Globus pallidus (tissue), 1 donor: ENCODE measurements at regions not wholly inside any gene's neighbourhood (a gene's known extent, or its start where the extent isn't known, plus 50 kb on each side); places are given as distances from the start of the nearest gene placed in this dataset.

Experiments used
- DNase-seq: peaks from one replicate; pipeline ENCODE4 v3.0.0-alpha.2; 2015; ENCODE audit warnings: low spot score

GRCh38 chr6:133754298-133754697, 134.6 kb upstream of the TCF21 start:
- DNase-seq: no peak

- no peak for DNase-seq
Observed at GRCh38 chr6:133756078-133756695, 132.7 kb upstream of the TCF21 start.

- no peak for DNase-seq
Observed at GRCh38 chr6:133757335-133757734, 131.6 kb upstream of the TCF21 start.

GRCh38 chr6:133758815-133759335, 130.0 kb upstream of the TCF21 start:
- no peak for DNase-seq

GRCh38 chr6:133759524-133759923, 129.4 kb upstream of the TCF21 start:
- DNase-seq: no peak

- no peak for DNase-seq
Observed at GRCh38 chr6:133761706-133762105, 127.2 kb upstream of the TCF21 start.

GRCh38 chr6:133764008-133764753, 124.7 kb upstream of the TCF21 start:
- DNase-seq: no peak

GRCh38 chr6:133764754-133765208, 124.1 kb upstream of the TCF21 start:
- DNase-seq: no peak

- DNase-seq: no peak
Observed at GRCh38 chr6:133767357-133767970, 121.4 kb upstream of the TCF21 start.

GRCh38 chr6:133768656-133769295, 120.1 kb upstream of the TCF21 start:
- DNase-seq: no peak

GRCh38 chr6:133769463-133769862, 119.5 kb upstream of the TCF21 start:
- DNase-seq: no peak

- no peak for DNase-seq
Observed at GRCh38 chr6:133772567-133772966, 116.3 kb upstream of the TCF21 start.

- DNase-seq: no peak
Observed at GRCh38 chr6:133773776-133774175, 115.1 kb upstream of the TCF21 start.

- no peak for DNase-seq
Observed at GRCh38 chr6:133774356-133774755, 114.6 kb upstream of the TCF21 start.

GRCh38 chr6:133778414-133779130, 110.3 kb upstream of the TCF21 start:
- DNase-seq: no peak

- no peak for DNase-seq
Observed at GRCh38 chr6:133779916-133780695, 108.8 kb upstream of the TCF21 start.

GRCh38 chr6:133786016-133786415, 102.9 kb upstream of the TCF21 start:
- no peak for DNase-seq

GRCh38 chr6:133787122-133787521, 101.8 kb upstream of the TCF21 start:
- DNase-seq: no peak

- DNase-seq: no peak
Observed at GRCh38 chr6:133787859-133788505, 100.9 kb upstream of the TCF21 start.

- DNase-seq: no peak
Observed at GRCh38 chr6:133788556-133788955, 100.4 kb upstream of the TCF21 start.
